ENCODE measurements at regions not wholly inside any gene's neighbourhood (a gene's known extent, or its start where the extent isn't known, plus 50 kb on each side); places are given as distances from the start of the nearest gene placed in this dataset.

DNA sequence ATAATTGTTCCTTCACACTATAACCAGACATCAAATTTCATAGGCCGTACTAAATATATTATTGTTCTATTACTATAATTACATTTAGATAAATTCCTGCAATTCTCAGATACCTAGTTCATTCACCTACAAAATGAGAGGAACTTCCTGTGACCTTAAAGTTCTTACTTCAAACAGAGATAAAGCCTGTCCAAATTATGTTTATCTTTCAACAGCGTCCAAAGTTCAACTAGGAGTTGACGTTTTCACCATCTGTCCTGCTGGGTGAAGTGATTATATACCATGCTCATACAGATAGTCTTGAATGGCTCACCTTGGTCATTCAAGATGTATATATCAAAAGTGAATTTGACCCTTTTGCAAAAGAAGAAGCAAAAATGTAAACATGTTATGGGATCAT is 440.6 kb downstream of the CDH8 start:
- TF ChIP-seq CTCF (IDR thresholded peaks at IDR 0.05): no peak
- no peak for TF ChIP-seq POLR2AphosphoS5 (IDR thresholded peaks at IDR 0.05)
- TF ChIP-seq EP300 (IDR thresholded peaks at IDR 0.05; ENCODE audit: low read depth): no peak
- TF ChIP-seq POLR2A (IDR thresholded peaks at IDR 0.05): no peak
